SK-N-SH treated with all-trans-retinoic acid at 6 μM for 48 hours (cell line): ENCODE measurements at regions not wholly inside any gene's neighbourhood (a gene's known extent, or its start where the extent isn't known, plus 50 kb on each side); places are given as distances from the start of the nearest gene placed in this dataset.

Source experiments
- ATAC-seq: fragments of 200-7000 bp; cut with Tn5 transposase; 3 replicates; pipeline ENCODE4 v1.9.1; 2020; ENCODE audit warnings: mild to moderate bottlenecking, moderate library complexity
- ARNTL ChIP-seq: fragments of 450-650 bp; formaldehyde crosslinking; IDR thresholded peaks from 2 replicates; pipeline ENCODE4 v1.5.0; 2020; ENCODE audit warnings: low read depth, mild to moderate bottlenecking, moderate library complexity, borderline replicate concordance
- BACH2 ChIP-seq: fragments of 250-450 bp; sonication (Bioruptor Pico); IDR thresholded peaks from 2 replicates; pipeline ENCODE4 v1.9.0; 2021; ENCODE audit warnings: mild to moderate bottlenecking, borderline replicate concordance
- CSDC2 ChIP-seq: fragments of 250-450 bp; sonication (Bioruptor Pico); IDR thresholded peaks from 2 replicates; pipeline ENCODE4 v1.5.0; 2020; ENCODE audit warnings: mild to moderate bottlenecking, moderate library complexity
- CSRNP3 ChIP-seq: fragments of 250-450 bp; sonication (Bioruptor Pico); IDR thresholded peaks from 2 replicates; pipeline ENCODE4 v1.5.1; 2021; ENCODE audit warnings: mild to moderate bottlenecking, moderate library complexity
- ESRRG ChIP-seq: fragments of 250-450 bp; sonication (Bioruptor Pico); IDR thresholded peaks from 2 replicates; pipeline ENCODE4 v1.6.1; 2021; ENCODE audit warnings: mild to moderate bottlenecking
- GLIS3 ChIP-seq: fragments of 250-450 bp; sonication (Bioruptor Pico); IDR thresholded peaks from 2 replicates; pipeline ENCODE4 v1.5.0; 2020; ENCODE audit warnings: mild to moderate bottlenecking, moderate library complexity
- ISL1 ChIP-seq: fragments of 250-450 bp; sonication (Bioruptor Pico); IDR thresholded peaks from 2 replicates; pipeline ENCODE4 v2.1.2; 2022; ENCODE audit warnings: mild to moderate bottlenecking, moderate library complexity
- OSR1 ChIP-seq: fragments of 250-450 bp; sonication (Bioruptor Pico); IDR thresholded peaks from 2 replicates; pipeline ENCODE4 v1.8.0; 2022; ENCODE audit warnings: moderate library complexity, mild to moderate bottlenecking, inconsistent platforms
- PATZ1 ChIP-seq: fragments of 250-450 bp; sonication (Bioruptor Pico); IDR thresholded peaks from 2 replicates; pipeline ENCODE4 v1.8.0; 2020; ENCODE audit warnings: mild to moderate bottlenecking, moderate library complexity, borderline replicate concordance
- PPARA ChIP-seq: fragments of 250-450 bp; sonication (Bioruptor Pico); IDR thresholded peaks from 2 replicates; pipeline ENCODE4 v1.5.0; 2020; ENCODE audit warnings: mild to moderate bottlenecking, borderline replicate concordance
- RARB ChIP-seq: fragments of 250-450 bp; sonication (Bioruptor Pico); IDR thresholded peaks from 2 replicates; pipeline ENCODE4 v1.8.0; 2021; ENCODE audit warnings: mild to moderate bottlenecking, moderate library complexity
- SNAI2 ChIP-seq: fragments of 250-450 bp; sonication (Bioruptor Pico); IDR thresholded peaks from 2 replicates; pipeline ENCODE4 v1.5.0; 2020; ENCODE audit warnings: mild to moderate bottlenecking, moderate library complexity
- TCF4 ChIP-seq: fragments of 250-450 bp; sonication (Bioruptor Pico); IDR thresholded peaks from 2 replicates; pipeline ENCODE4 v1.8.0; 2021; ENCODE audit warnings: mild to moderate bottlenecking, moderate library complexity, borderline replicate concordance
- TOX ChIP-seq: fragments of 250-450 bp; sonication (Bioruptor Pico); IDR thresholded peaks from 2 replicates; pipeline ENCODE4 v1.8.0; 2021; ENCODE audit warnings: mild to moderate bottlenecking, moderate library complexity, borderline replicate concordance
- TSHZ2 ChIP-seq: fragments of 250-450 bp; sonication (Bioruptor Pico); IDR thresholded peaks from 2 replicates; pipeline ENCODE4 v1.5.0; 2020; ENCODE audit warnings: mild to moderate bottlenecking, moderate library complexity
- ZC3H10 ChIP-seq: fragments of 250-450 bp; sonication (Bioruptor Pico); IDR thresholded peaks from 2 replicates; pipeline ENCODE4 v1.5.1; 2021; ENCODE audit warnings: mild to moderate bottlenecking, moderate library complexity
- ZFP3 ChIP-seq: fragments of 250-450 bp; sonication (Bioruptor Pico); IDR thresholded peaks from 2 replicates; pipeline ENCODE4 v1.5.0; 2020; ENCODE audit warnings: mild to moderate bottlenecking, moderate library complexity
- ZFP30 ChIP-seq: fragments of 450-650 bp; formaldehyde crosslinking; IDR thresholded peaks from 2 replicates; pipeline ENCODE4 v1.5.0; 2022; ENCODE audit warnings: mild to moderate bottlenecking, moderate library complexity
- ZNF565 ChIP-seq: fragments of 450-650 bp; formaldehyde crosslinking; conservative IDR thresholded peaks from 2 replicates; pipeline ENCODE4 v1.5.0; 2020; ENCODE audit warnings: low read depth, mild to moderate bottlenecking, moderate library complexity
- ZNF70 ChIP-seq: fragments of 450-650 bp; formaldehyde crosslinking; IDR thresholded peaks from 2 replicates; pipeline ENCODE4 v1.5.0; 2020; ENCODE audit warnings: mild to moderate bottlenecking, moderate library complexity
- ZNF8 ChIP-seq: fragments of 450-650 bp; formaldehyde crosslinking; IDR thresholded peaks from 2 replicates; pipeline ENCODE4 v1.5.0; 2020; ENCODE audit warnings: mild to moderate bottlenecking, moderate library complexity
- TF ChIP-seq, protein P1 (sequence below): fragments of 250-450 bp; sonication (Bioruptor Pico); IDR thresholded peaks from 2 replicates; pipeline ENCODE4 v1.5.1; 2020; ENCODE audit warnings: low read depth, mild to moderate bottlenecking, moderate library complexity

DNA sequence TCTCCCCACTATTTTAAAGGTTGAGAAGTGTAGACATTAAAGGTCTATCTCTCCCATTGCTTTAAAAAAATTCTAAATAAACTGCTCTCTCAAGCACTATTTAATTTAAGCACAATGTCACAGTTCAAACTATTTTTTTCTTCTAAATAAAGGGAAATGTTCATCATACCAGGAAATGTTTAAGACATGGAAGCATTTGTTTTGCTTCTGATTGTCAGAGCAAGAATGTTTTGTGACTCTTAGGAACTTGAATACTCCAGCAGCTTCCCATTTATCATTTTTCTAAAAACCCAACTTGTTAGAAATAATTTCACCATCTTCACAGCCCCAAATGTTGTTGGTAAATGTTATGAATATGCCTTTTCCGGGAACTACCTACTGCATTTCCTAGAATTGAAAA is 121.8 kb upstream of the NTF3 start:
- no peak for ATAC-seq
- TF ChIP-seq, protein P1, sequence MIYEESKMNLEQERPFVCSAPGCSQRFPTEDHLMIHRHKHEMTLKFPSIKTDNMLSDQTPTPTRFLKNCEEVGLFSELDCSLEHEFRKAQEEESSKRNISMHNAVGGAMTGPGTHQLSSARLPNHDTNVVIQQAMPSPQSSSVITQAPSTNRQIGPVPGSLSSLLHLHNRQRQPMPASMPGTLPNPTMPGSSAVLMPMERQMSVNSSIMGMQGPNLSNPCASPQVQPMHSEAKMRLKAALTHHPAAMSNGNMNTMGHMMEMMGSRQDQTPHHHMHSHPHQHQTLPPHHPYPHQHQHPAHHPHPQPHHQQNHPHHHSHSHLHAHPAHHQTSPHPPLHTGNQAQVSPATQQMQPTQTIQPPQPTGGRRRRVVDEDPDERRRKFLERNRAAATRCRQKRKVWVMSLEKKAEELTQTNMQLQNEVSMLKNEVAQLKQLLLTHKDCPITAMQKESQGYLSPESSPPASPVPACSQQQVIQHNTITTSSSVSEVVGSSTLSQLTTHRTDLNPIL (CRISPR knock-in tag), result no peak
- TF ChIP-seq TCF4 (CRISPR knock-in tag) (no peak), ESRRG (no peak), SNAI2 (CRISPR knock-in tag) (no peak), ZNF565 (CRISPR knock-in tag) (no peak), TOX (CRISPR knock-in tag) (no peak), ZNF70 (no peak), ZFP3 (CRISPR knock-in tag) (no peak), ZNF8 (CRISPR knock-in tag) (no peak), CSRNP3 (no peak), ZFP30 (CRISPR knock-in tag) (no peak), ARNTL (CRISPR knock-in tag) (no peak), ISL1 (CRISPR knock-in tag) (no peak), RARB (CRISPR knock-in tag) (no peak), CSDC2 (no peak)

GRCh38 chr12:5317556-5317955 is 114.4 kb upstream of the NTF3 start:
- no peak for TF ChIP-seq PATZ1 (CRISPR knock-in tag)
- TF ChIP-seq OSR1, result no peak
- no peak for TF ChIP-seq CSDC2
- TF ChIP-seq ZNF70, result no peak
- TF ChIP-seq TSHZ2 (CRISPR knock-in tag), result no peak
- no peak for TF ChIP-seq ESRRG
- no peak for TF ChIP-seq SNAI2 (CRISPR knock-in tag)
- TF ChIP-seq PPARA (CRISPR knock-in tag), result no peak
- no peak for ATAC-seq

DNA sequence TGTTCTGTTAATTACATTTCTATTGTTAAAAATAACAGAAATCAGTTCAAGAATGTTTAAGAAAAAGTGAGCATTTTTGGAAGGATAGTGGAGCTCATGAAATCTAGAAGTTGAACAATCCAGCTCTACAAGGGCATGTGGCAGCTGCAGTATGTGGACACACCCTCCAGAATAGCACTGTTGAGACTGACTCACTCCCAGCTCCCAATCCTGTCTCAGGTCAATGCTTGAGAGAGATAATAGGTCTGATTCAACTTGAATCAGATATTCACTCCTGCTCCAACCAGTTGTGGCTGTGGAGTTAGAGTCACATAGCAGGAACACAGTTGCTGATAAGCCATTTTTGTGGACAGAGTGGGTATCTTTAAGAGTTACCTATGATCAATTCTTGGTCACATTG is 113.0 kb upstream of the NTF3 start:
- no peak for ATAC-seq
- no peak for TF ChIP-seq ZFP3 (CRISPR knock-in tag)
- no peak for TF ChIP-seq ESRRG
- TF ChIP-seq, protein P1 (CRISPR knock-in tag), result no peak
- no peak for TF ChIP-seq TOX (CRISPR knock-in tag)
- no peak for TF ChIP-seq CSRNP3
- TF ChIP-seq ZC3H10 (CRISPR knock-in tag), result no peak
- TF ChIP-seq ZFP30 (CRISPR knock-in tag), result no peak
- TF ChIP-seq CSDC2, result no peak
- TF ChIP-seq PATZ1 (CRISPR knock-in tag), result no peak
- no peak for TF ChIP-seq GLIS3 (CRISPR knock-in tag)
- no peak for TF ChIP-seq SNAI2 (CRISPR knock-in tag)
- TF ChIP-seq ZNF565 (CRISPR knock-in tag), result no peak
- no peak for TF ChIP-seq ARNTL (CRISPR knock-in tag)
- TF ChIP-seq ISL1 (CRISPR knock-in tag), result no peak
- no peak for TF ChIP-seq TCF4 (CRISPR knock-in tag)
- TF ChIP-seq BACH2 (CRISPR knock-in tag), result no peak
- no peak for TF ChIP-seq PPARA (CRISPR knock-in tag)
- no peak for TF ChIP-seq ZNF8 (CRISPR knock-in tag)
